Upper lobe of left lung (tissue), 6 donors: ENCODE measurements at regions not wholly inside any gene's neighbourhood (a gene's known extent, or its start where the extent isn't known, plus 50 kb on each side); places are given as distances from the start of the nearest gene placed in this dataset.
A peak's percentile ranks its signal among the peaks of the same experiment; 100 is the strongest.
"Not testable (repeated sequence)": the region's sequence is repeated elsewhere in the genome, so short reads cannot be mapped to it uniquely, and the experiment has no call there.

ENCODE experiments used
- ATAC-seq, 2 donors: fragments of 200-7000 bp; cut with Tn5 transposase; one replicate each; pipeline ENCODE4 v1.9.1; 2022; ENCODE audit warnings: mild to moderate bottlenecking in 2 of 2, moderate library complexity in 2 of 2; ENCODE audit not compliant: low FRiP score in 2 of 2
- DNase-seq, 2 donors: peaks; one replicate each; pipeline ENCODE4 v3.0.0-alpha.2; 2019 to 2020
- H3K27ac ChIP-seq, 4 donors: fragments of 200-600 bp; sonication (generic); one replicate each; pipeline ENCODE4 v1.5.1; 2016 to 2019
- H3K27me3 ChIP-seq, 4 donors: fragments of 200-600 bp; sonication (generic); one replicate each; pipeline ENCODE4 v1.5.1; 2017 to 2019
- H3K36me3 ChIP-seq, 4 donors: fragments of 200-600 bp; sonication (generic); one replicate each; pipeline ENCODE4 v1.5.1; 2016 to 2019
- H3K4me1 ChIP-seq, 4 donors: fragments of 200-600 bp; sonication (generic); one replicate each; pipeline ENCODE4 v1.5.1; 2018 to 2019
- H3K4me3 ChIP-seq, 4 donors: fragments of 200-600 bp; sonication (generic); one replicate each; pipeline ENCODE4 v1.5.1; 2017 to 2019; ENCODE audit warnings: mild to moderate bottlenecking in 2 of 4, moderate library complexity in 1 of 4
- H3K9me3 ChIP-seq, 4 donors: fragments of 200-600 bp; sonication (generic); one replicate each; pipeline ENCODE4 v1.5.1; 2018 to 2019
- EP300 ChIP-seq, 4 donors: sonication (generic); formaldehyde crosslinking; IDR thresholded peaks; one replicate each; pipeline ENCODE4 v1.5.1; 2017; ENCODE audit warnings: antibody characterized with exemption in 4 of 4, control low read depth in 2 of 4
- POLR2A ChIP-seq, 4 donors: fragments of 450-650 bp; IDR thresholded peaks; one replicate each; pipeline ENCODE4 v1.5.1; 2016 to 2017; ENCODE audit warnings: antibody characterized with exemption in 4 of 4, mild to moderate bottlenecking in 2 of 4
- POLR2AphosphoS5 ChIP-seq, 2 donors: sonication (generic); formaldehyde crosslinking; IDR thresholded peaks; one replicate each; pipeline ENCODE4 v1.5.1; 2017; ENCODE audit warnings: antibody characterized with exemption in 2 of 2
- WGBS, 2 donors: methylation state at CpG; one replicate each; pipeline ENCODE4 v1.1.5; 2017 to 2018; 5-methylcytosine and 5-hydroxymethylcytosine counted together
- TF ChIP-seq, protein P1 (sequence below), 6 experiments: fragments of 450-650 bp in 4 of 6; fragments of 200-600 bp in 2 of 6; sonication (generic) in 2 of 6; IDR thresholded peaks; one replicate each; pipeline ENCODE4 v1.5.1; 2016 to 2019; ENCODE audit warnings: antibody characterized with exemption in 6 of 6
- donor health status: DM: no; HTN: no; CAD: no; lungs with moderate emphysema.
- donor health status: DM: no; HTN: yes; CAD: no; lungs with severe emphysema.

DNA sequence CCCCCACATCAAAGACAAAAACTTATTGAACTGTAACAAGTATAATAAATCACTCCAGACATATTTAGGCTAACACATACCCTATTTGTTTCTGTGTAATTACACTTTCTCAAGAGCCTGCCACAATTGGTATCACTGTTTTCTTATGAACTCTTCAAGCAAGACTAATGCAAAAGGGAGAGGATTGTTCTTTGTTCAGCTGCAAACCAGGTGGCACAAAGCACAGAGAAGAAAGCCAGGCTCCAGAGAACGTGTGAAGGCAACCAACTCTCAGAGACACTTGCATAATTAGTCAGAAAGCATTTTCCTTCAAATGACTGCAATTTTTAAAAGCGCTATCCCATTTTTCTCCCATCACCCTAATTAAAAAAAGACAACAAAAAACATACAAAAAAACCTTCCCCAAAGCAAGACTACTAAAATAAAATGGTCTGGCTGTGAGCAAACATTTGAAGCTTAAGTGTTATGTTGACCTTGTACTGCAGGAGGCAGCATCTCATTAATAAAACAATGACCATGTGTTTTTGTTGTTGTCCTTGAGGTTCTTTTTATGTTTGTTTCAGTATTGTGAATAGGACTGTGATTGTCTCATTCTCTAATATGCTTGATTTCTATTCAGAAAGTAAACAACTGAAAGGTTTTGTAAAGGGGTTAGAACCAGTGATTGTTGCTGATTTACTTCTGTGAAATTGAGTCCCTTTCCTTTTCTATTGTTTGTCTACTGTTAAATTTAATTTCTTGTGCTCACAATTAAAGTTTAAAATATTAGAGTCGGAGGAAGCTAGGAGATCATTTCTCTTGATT lies 452.7 kb upstream of the PDE3A start:
- no peaks in the 10 kb centered on the region for H3K27me3 ChIP-seq
- H3K4me3 ChIP-seq = no peak overlapping the region
- no peak overlapping the region for H3K27ac ChIP-seq
- DNase-seq (no peak), ATAC-seq (peak in 1 of 2 donors; percentile 63)
- 69 to 72% methylated on average over 3 of the region's 3 CpGs for WGBS, 2 donors
- H3K4me1 ChIP-seq = peaks cover 0 to 5% (median 2%) of the 10 kb centered on the region in 4 donors
- no peaks in the 10 kb centered on the region for H3K9me3 ChIP-seq
- TF ChIP-seq, protein P1, sequence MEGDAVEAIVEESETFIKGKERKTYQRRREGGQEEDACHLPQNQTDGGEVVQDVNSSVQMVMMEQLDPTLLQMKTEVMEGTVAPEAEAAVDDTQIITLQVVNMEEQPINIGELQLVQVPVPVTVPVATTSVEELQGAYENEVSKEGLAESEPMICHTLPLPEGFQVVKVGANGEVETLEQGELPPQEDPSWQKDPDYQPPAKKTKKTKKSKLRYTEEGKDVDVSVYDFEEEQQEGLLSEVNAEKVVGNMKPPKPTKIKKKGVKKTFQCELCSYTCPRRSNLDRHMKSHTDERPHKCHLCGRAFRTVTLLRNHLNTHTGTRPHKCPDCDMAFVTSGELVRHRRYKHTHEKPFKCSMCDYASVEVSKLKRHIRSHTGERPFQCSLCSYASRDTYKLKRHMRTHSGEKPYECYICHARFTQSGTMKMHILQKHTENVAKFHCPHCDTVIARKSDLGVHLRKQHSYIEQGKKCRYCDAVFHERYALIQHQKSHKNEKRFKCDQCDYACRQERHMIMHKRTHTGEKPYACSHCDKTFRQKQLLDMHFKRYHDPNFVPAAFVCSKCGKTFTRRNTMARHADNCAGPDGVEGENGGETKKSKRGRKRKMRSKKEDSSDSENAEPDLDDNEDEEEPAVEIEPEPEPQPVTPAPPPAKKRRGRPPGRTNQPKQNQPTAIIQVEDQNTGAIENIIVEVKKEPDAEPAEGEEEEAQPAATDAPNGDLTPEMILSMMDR (IDR thresholded peaks at IDR 0.05) = peak in 5 of 6 experiments; percentile 34 to 68 (median 62)
- TF ChIP-seq POLR2AphosphoS5 (IDR thresholded peaks at IDR 0.05) = no peak
- no peaks in the 10 kb centered on the region for H3K36me3 ChIP-seq

DNA sequence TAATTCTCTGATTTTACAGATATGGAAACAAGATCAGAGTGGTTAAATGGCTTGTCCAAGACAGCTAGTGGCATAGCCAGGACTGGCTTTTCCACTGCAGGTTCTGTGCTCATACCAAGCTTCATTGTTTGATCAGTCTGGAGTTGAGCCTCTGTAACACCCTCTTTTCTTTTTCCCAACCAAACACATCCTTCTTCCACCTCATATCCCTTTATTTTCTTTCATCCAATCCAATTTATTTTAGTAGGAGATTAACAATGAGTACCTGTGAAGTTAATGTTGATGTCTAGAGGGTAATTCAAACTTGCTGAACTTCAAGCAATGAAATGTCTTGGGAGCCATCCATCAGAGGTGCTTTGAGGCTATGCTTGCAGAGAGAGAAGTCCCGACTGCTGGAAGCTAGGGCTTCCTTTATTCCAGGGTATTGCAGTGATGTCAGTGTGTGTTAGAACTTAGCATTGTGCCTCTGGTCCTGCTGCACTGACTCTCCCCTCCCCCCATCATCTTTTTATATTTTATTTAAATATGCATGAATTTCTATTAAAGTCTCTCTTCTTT lies 452.1 kb upstream of the PDE3A start:
- Histone ChIP-seq H3K27ac (no peak overlapping the region), H3K27me3 (no peaks in the 10 kb centered on the region), H3K4me3 (no peak overlapping the region), H3K9me3 (no peaks in the 10 kb centered on the region), H3K4me1 (peaks cover 0 to 5% (median 2%) of the 10 kb centered on the region in 4 donors), H3K36me3 (no peaks in the 10 kb centered on the region)
- WGBS, 2 donors = 56 to 67% methylated on average over 1 of the region's 1 CpG
- ATAC-seq (no peak), DNase-seq (no peak)
- TF ChIP-seq EP300 (IDR thresholded peaks at IDR 0.05) (no peak), POLR2AphosphoS5 (IDR thresholded peaks at IDR 0.05) (no peak), POLR2A (IDR thresholded peaks at IDR 0.05) (no peak)
- TF ChIP-seq, protein P1 (IDR thresholded peaks at IDR 0.05) = no peak

DNA sequence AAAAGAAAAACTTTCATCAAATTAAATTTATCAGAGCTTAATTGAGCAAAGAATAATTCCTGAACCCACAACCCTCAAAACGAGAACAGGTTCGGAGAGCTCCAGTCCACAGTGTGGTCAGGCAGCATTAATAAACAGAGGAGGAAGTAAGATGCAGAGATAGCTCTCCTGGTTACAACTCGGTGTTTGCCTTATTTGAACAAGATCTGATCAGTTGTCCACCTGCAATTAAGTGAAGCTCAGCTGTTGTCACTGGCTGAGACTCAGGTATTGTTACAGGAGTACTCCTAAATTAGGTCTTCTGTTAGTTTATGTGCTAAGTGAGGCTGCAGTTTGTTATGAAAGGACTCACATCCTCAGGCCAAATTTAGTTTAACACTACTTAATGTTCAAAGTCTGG lies 451.4 kb upstream of the PDE3A start:
- Histone ChIP-seq H3K27ac (no peak overlapping the region), H3K36me3 (no peaks in the 10 kb centered on the region), H3K4me1 (peaks cover 0 to 5% (median 2%) of the 10 kb centered on the region in 4 donors), H3K27me3 (no peaks in the 10 kb centered on the region), H3K9me3 (no peaks in the 10 kb centered on the region), H3K4me3 (no peak overlapping the region)
- ATAC-seq (no peak), DNase-seq (no peak)
- WGBS, 2 donors = 47 to 48% methylated on average over 3 of the region's 3 CpGs
- TF ChIP-seq, protein P1 (IDR thresholded peaks at IDR 0.05) = no peak
- TF ChIP-seq EP300 (IDR thresholded peaks at IDR 0.05) (no peak), POLR2A (IDR thresholded peaks at IDR 0.05) (no peak)

DNA sequence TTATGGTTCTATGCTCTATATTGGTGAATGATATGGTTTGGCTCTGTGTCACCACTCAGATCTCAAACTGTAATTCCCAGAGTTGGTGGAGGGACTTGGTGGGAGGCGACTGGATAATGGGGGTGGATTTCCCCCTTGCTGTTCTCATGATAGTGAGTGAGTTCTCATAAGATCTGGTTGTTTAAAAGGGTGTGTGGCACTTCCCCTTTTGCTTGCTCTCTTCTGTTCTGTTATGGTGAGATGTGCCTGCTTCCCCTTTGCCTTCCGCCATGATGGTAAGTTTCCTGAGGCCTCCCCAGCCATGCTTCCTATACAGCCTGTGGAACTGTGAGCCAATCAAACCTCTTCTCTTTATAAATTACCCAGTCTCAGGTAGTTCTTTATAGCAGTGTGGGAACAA lies 446.6 kb upstream of the PDE3A start:
- H3K27me3 ChIP-seq, DNase-seq, H3K9me3 ChIP-seq, H3K4me3 ChIP-seq, H3K4me1 ChIP-seq, H3K36me3 ChIP-seq, ATAC-seq, H3K27ac ChIP-seq: not testable (repeated sequence)
- WGBS, 2 donors = 67 to 93% methylated on average over 2 of the region's 2 CpGs

DNA sequence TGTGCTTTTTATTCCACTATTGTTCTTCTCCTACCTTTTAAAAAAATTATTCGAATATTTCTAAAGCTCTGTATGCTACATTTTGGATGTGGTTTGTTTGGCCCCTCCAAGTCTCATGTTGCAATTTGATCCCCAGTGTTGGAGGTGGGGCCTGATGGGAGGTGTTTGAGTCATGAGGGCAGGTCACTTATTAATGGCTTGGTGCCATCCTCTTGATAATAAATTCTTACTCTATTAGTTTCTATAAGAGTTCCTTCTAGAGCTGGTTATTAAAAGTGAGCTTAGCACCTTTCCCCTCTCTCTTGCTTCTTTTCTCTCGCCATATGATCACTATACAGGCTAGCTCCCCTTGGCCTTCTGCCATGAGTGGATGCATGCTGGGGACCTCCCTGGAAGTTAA lies 445.6 kb upstream of the PDE3A start:
- Histone ChIP-seq H3K36me3 (no peaks in the 10 kb centered on the region), H3K9me3 (no peaks in the 10 kb centered on the region), H3K27me3 (no peaks in the 10 kb centered on the region), H3K4me3 (no peak overlapping the region), H3K27ac (no peak overlapping the region), H3K4me1 (no peaks in the 10 kb centered on the region)
- DNase-seq (no peak), ATAC-seq (no peak)
- TF ChIP-seq EP300 (IDR thresholded peaks at IDR 0.05) = no peak
- TF ChIP-seq POLR2A (IDR thresholded peaks at IDR 0.05) = no peak
- TF ChIP-seq, protein P1 (IDR thresholded peaks at IDR 0.05) = no peak
- no peak for TF ChIP-seq POLR2AphosphoS5 (IDR thresholded peaks at IDR 0.05)
- 86 to 94% methylated on average over 2 of the region's 2 CpGs for WGBS, 2 donors
